ENCODE measurements at regions not wholly inside any gene's neighbourhood (a gene's known extent, or its start where the extent isn't known, plus 50 kb on each side); places are given as distances from the start of the nearest gene placed in this dataset.

- no peak overlapping the region for H3K27ac ChIP-seq
- H3K27me3 ChIP-seq, result no peaks in the 10 kb centered on the region
- H3K4me1 ChIP-seq, result no peaks in the 10 kb centered on the region
- intact Hi-C loops (cut with DNase I), result no loop called here
- no peaks in the 10 kb centered on the region for H3K36me3 ChIP-seq
- 85 to 90% methylated on average over 1 of the region's 1 CpG for WGBS, 2 donors
- DNase-seq, result no peak
- H3K4me3 ChIP-seq (replicated peaks in 1 of 3), result no peak overlapping the region
- H3K9me3 ChIP-seq, result no peaks in the 10 kb centered on the region
- no peak for TF ChIP-seq CTCF (IDR thresholded peaks at IDR 0.05)
- no peak for TF ChIP-seq POLR2A (IDR thresholded peaks at IDR 0.05)
These were observed 131.0 kb upstream of the RUNX1 start for GRCh38 chr21:35179990-35180540.

DNA sequence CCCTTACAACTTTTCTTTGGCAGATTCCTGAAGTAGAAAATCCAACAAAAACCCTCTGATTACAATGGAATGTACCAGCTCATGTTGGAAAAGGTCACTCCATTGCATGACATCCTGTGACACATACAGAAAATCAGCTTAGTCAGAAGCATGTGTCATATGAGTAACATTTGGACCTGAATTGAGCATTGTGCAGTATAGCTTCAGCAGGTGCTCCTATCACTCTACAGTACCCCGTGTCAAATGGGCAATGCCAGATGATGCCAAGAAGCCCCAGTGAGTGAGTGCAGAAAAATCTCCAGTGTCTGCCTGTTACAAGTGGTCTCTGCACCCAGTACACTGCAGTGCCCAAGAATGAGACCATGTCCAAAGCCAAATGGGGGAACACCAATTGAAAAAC lies 129.7 kb upstream of the RUNX1 start:
- Histone ChIP-seq H3K27ac (no peak overlapping the region), H3K36me3 (no peaks in the 10 kb centered on the region), H3K9me3 (no peaks in the 10 kb centered on the region), H3K4me1 (no peaks in the 10 kb centered on the region), H3K4me3 (replicated peaks in 1 of 3) (no peak overlapping the region), H3K27me3 (no peaks in the 10 kb centered on the region)
- TF ChIP-seq POLR2A (IDR thresholded peaks at IDR 0.05) (no peak), CTCF (IDR thresholded peaks at IDR 0.05) (no peak)
- intact Hi-C loops (cut with DNase I), result no loop called here
- DNase-seq, result no peak
- 76 to 100% methylated on average over 1 of the region's 1 CpG for WGBS, 2 donors

DNA sequence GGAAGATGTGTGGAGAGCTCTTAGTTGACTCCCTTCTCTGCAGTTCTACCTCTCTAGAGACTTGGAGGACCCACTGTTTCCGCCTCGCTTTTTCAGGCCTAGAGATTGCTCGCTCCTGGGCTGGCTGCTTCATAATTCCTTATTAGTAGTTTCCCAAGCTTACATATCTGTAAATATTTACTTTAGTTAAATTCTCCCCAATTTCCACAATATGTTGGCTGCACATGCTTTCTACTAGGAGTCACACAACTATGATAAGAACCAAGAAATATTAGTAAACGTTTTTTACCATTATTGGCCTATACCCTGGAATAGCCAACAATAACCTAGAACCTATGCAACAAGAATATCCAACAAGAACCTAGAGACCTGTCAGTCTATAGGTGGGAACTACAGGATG lies 129.0 kb upstream of the RUNX1 start:
- whole genome bisulfite sequencing, 2 donors, result 89 to 92% methylated on average over 4 of the region's 4 CpGs
- TF ChIP-seq CTCF (IDR thresholded peaks at IDR 0.05), result no peak
- TF ChIP-seq POLR2A (IDR thresholded peaks at IDR 0.05), result no peak
- H3K4me3 ChIP-seq (replicated peaks in 1 of 3), result no peak overlapping the region

GRCh38 chr21:35172231-35172630 lies 123.1 kb upstream of the RUNX1 start:
- intact Hi-C loops (cut with DNase I), result no loop called here
- no peak overlapping the region for H3K4me3 ChIP-seq (replicated peaks in 1 of 3)
- no peak for DNase-seq
- no peaks in the 10 kb centered on the region for H3K4me1 ChIP-seq
- H3K27ac ChIP-seq, result no peak overlapping the region
- H3K36me3 ChIP-seq, result no peaks in the 10 kb centered on the region
- H3K9me3 ChIP-seq, result no peaks in the 10 kb centered on the region
- WGBS, 2 donors, result 77 to 78% methylated on average over 2 of the region's 2 CpGs
- TF ChIP-seq POLR2A (IDR thresholded peaks at IDR 0.05), result no peak
- TF ChIP-seq CTCF (IDR thresholded peaks at IDR 0.05), result no peak
- no peaks in the 10 kb centered on the region for H3K27me3 ChIP-seq

More for the DNA sequence above, 129.0 kb upstream of the RUNX1 start:
- Histone ChIP-seq H3K9me3 (no peaks in the 10 kb centered on the region), H3K4me1 (no peaks in the 10 kb centered on the region), H3K27ac (no peak overlapping the region), H3K27me3 (no peaks in the 10 kb centered on the region), H3K36me3 (no peaks in the 10 kb centered on the region)
- intact Hi-C loops (cut with DNase I), result no loop called here
- no peak for DNase-seq

- intact Hi-C loops (cut with DNase I), result no loop called here
- TF ChIP-seq CTCF (IDR thresholded peaks at IDR 0.05) (no peak), POLR2A (IDR thresholded peaks at IDR 0.05) (no peak)
- WGBS, 2 donors, result 84 to 89% methylated on average over 5 of the region's 5 CpGs
These were observed 122.3 kb upstream of the RUNX1 start for GRCh38 chr21:35171385-35171784.

More at GRCh38 chr21:35171385-35171784, 122.3 kb upstream of the RUNX1 start:
- Histone ChIP-seq H3K27ac (no peak overlapping the region), H3K27me3 (no peaks in the 10 kb centered on the region), H3K36me3 (no peaks in the 10 kb centered on the region), H3K9me3 (no peaks in the 10 kb centered on the region), H3K4me1 (no peaks in the 10 kb centered on the region), H3K4me3 (replicated peaks in 1 of 3) (no peak overlapping the region)
- DNase-seq, result no peak

All from thyroid gland (tissue), 4 donors.